NCI-H526 treated with DMSO at 0.1 percent for 48 hours (cell line): ENCODE measurements at regions not wholly inside any gene's neighbourhood (a gene's known extent, or its start where the extent isn't known, plus 50 kb on each side); places are given as distances from the start of the nearest gene placed in this dataset.
"Not testable (repeated sequence)": the region's sequence is repeated elsewhere in the genome, so short reads cannot be mapped to it uniquely, and the experiment has no call there.

Experiments
- DNase-seq: peaks from one replicate; lab custom pipeline; 2025; lab: John Stamatoyannopoulos, UW

DNA sequence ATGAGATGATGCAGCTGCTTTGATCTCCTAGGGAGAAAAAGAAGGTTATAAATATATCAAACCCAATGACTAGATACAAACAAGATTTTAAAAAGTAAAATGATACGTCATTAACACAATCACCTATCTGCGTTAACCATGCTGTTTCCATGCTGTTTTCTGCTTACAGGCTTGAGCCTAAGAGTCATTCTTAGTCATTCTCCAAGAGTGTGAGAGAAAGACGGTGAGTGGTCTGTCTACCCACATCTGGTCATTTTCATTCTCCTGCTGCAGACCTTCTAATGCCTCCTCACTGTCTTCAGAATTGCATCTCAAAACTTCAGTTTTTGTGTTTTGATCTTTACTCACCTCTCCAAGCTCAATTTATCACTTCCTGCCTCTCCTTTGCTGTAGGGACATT lies 98.0 kb upstream of the ELMO1 start:
- no peak for DNase-seq

DNA sequence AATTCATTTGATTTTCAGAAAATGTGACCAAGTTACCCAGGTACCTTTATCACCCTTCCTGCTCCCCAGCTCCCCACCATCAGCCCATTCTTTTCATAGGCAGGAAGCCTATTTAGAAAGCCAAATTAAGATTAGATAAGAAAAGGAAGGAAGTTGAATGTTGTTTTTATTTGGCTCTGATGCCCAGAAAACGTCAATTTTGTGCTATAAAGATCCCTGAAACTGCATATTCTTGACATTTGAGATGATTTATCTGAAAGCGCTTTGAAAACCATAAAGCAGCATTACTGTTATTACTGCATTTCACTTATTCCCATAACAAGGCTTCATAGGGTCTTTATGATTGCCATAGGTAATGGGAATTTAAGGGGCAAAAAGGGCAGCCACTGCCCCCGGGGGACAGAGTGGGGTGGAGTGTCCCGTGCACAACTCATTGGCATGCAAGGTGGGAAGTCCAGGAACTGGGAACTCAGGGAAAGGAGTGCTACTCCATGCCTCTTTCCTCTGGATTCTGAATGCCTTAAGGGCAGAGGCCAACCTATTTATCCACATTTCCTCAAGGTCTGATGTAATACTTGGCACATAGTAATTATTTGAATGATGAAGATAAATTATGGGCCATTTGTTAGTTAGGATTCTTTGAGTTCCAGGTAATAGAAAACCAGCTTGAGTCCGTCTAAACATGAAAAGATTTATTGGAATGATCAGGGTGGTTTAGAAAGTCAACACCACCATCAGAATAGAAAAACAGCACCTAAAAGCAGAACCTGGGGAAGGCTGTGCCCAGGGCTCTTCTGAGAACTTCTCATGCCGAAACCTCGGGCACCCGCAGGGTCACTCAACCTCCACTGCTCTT lies 100.6 kb upstream of the ELMO1 start:
- no peak for DNase-seq

DNA sequence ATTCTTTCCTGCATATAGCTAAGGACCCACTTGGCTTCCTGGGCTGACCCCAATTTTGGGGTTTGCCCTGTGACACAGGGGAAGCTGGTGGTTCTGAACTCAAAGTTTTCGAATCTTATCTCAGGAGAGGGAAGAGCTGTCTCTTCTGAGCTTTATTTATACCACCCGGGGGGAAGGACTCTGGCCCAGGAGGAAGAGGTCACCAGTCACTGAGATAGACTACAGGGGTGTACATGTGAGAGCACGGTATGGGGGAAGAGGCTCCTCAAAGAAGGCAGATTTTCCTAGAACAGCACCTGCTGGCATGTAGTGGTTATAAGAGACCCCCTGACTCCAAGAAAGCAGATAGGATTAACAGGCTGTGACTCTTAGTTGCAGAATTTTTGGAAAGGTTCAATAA lies 101.8 kb upstream of the ELMO1 start:
- DNase-seq = no peak

DNA sequence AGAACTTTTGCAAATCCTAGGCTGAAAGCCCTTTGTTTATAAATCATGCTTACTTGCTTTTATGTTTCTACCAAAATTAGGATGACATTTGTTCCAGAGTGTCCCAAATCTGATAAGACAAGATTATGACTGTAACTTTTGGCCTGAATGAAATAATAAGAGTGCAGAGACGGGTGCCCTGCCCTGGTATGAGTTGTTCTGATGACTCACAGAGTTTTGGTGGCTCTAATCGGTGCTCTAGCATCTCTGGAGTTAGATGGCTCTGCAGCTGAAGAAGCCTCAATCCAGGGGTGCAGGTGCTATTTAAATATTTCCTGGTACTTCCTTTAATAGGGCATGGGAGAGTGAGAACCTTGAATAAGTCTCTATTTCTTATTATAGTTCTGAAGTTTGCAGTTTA lies 102.2 kb upstream of the ELMO1 start:
- DNase-seq = no peak

DNA sequence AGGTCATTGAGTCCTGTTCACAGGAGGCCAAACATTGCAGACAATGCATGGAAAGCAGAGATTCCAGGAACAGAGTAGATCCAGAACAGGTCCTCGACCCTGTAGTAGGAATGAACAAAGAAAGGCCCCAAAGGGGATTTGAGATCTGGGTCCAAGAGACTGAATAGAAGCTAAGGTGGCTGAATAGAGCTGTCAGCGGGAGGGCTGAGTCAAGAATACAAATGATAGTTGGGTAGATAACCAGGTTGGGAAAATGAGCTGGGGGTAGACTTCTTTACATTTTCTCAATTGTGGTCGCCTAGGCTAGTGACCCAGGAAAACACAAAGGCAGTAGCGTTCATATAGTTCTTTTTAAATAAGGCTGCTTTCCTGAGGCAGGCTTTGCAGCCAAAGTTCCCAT lies 103.4 kb upstream of the ELMO1 start:
- no peak for DNase-seq

DNA sequence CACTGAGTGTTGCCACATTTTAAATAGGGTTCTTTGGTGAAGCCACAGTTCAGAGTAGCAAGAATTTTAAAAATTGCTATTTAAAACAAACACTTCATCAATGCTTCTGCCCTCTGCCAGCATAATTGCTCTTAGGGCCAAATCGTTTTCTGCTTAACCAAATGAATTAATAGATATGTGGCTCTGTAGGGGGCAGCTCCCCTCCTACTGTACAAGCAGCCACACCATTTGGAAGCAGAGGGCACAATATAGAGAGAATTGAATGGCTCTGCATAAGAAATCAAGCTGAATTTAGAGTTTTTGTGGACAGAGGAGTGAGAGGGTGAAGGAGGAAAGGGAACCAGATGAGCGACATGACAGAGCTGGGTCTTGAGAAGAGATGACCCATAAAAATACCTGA lies 103.8 kb upstream of the ELMO1 start:
- not testable (repeated sequence) for DNase-seq

DNA sequence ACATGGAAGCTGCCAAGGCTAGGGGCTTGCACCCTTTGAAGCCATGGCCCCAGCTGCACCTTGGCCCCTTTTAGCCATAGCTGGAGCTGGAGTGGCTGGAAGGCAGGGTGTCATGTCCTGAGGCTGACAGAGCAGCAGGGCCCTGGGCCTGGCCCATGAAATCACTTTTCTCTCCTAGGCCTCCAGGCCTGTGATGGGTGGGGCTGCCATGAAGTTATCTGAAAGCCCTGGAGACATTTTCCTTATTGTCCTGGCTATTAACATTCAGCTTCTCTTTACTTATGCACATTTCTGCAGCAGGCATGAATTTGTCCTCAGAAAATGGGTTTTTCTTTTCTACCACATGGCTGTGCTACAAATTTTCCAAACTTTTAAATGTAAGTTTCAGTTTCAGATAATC lies 106.9 kb upstream of the ELMO1 start:
- no peak for DNase-seq

DNA sequence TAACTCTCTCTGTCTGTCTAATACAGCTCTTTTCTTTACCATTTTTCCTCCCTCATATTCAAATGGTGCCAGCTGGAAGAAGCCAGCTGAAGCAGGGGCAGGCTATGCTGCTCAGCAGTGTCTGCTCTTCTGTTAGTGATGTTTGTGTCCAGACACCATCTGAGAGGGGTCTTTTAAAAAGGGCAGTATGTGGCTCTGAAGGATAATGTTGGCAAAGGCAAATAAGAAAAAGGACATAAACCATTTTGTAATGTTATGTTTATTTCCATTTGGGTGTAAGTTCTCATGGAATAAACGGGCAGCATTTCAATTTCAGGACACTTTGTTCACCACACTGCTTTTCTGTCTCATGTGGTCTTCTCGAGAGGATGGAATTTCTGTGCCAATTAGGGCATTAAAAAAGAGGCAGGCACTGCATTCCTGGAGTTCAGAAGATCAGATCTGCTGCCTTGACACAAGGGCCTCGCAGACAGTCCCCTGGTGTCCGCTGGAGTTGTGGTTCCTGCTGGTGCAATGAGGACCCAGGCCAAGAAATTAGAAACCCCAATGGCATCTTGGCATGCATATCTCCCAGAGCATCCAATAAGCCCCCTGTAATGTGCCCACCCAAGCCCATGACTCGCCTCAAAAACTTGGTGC lies 109.0 kb upstream of the ELMO1 start:
- no peak for DNase-seq

DNA sequence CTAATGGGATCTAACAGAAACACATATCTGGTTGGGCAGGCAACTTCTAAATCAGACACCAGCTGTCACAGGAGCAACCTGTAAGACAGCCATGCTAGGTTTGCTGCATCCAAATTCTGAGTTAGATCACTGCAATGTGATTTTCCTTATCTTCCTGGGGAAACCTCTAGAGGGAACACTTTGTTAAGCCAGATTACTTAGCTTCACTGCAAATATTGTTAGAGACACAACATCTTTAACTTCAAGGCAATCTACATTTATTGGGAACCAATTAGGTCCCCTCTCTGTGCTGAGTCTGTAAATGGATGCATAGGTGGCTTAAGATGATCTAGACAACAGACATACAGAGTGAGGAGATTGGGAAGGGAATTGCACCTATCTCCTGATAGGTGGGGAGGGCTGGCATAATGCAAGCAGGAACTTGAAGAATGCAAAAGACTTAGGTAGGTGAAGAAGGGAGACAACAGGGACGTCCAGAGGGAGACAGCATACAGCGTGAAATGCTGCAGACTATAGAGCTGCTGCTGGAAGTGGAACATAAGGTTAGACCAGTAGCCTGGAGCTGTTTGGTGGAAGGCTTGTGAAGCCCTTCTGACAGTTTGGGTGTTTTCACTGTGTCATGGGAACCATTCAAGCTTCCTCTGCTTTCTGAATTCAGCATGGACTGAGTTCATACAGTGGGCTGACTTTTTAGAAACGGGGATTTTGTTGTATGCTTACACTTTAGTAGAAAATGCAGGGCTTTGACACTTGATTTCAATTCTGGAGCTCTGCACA lies 109.8 kb upstream of the ELMO1 start:
- no peak for DNase-seq

DNA sequence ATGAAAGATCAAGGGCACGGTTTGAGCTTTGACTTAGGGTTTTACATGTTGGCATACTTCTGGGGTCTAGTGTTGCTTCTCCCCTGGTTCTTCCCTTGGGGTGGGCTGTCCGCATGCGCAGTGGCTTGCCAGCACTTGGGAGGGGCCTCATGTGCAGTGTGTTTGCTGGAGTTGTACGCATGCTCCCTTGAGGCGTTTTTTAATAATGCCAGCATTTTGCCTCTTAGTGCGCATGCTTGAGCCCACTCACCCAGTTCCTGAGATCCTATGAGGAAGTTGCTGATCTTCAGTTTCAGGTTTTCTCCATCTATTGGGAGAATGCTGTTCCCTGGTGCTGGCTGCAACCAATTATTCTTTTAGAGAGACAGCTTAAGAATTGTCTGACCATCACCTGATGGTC lies 113.4 kb upstream of the GPR141 start:
- no peak for DNase-seq

DNA sequence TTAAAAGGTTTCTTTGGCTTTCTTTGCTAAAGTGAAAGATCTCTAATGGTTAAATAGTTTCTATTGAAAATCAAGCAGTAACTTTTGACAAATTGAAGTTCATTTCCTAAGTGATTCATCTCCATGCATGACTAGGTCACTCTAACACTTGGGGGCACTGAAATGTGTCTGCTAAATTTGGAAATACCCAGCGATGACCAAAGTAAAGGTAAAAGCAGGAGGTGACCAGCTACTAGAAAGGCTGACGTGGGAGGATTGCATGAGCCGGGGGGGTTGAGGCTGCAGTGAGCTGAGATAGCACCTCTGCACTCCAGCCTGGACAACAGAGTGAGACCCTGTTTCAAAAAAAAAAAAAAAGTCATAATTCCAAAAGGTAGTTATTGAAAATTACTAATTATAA lies 111.8 kb upstream of the GPR141 start:
- DNase-seq = no peak

DNA sequence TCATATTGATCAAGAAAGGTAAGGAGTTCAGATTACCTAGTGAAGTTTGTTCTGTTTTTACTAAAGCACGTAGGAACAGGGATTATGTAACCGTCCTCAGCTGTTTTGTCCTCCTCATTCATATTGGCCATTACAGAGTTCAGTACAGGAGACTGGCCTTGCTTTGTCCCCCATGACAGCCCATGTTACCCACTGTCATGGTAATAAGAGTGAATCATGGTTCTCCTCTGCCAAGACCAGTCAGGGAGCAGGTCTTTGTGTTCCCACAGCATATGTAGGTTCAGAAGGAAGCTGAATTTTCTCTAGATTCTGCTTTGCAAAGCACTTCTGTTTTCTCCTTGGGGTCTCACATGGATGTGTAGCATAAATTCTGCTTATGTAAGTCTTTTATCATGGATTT lies 106.2 kb upstream of the GPR141 start:
- DNase-seq = no peak

DNA sequence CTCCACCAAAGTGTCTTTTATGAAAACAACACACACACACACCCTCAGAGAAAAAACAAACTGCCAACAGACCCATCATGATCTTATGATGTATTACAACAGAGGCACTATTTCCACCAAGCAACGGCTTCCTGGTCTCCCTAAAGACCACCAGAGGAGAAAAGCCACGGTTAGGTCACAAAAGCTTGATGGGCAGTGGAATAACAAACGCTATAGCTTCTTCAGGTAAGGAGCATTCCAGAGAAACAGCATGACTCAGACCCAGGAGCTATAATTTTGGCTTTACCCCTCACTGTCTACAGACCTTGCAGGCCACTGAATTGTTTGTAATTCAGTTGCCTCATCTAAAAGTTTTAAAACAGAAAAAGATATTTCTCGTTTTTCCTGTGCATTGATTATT lies 105.7 kb upstream of the GPR141 start:
- no peak for DNase-seq

DNA sequence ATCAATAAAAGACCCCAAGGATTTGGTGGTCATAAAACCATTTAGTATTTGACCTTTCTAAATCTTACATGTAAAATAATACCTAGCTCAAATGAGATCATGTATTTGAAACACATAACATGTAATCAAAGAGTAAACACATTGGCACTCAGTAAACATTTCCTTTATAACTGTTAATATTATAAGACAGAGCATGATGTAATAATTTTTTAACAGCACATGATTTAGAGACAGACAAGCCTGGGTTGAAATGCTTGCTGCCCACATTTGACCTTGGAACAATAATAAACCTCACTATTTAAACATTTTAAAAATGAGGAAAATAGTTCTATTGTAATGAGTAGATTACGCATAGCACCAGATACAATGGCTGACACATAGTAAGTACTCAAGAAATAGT lies 105.2 kb upstream of the GPR141 start:
- DNase-seq = no peak

DNA sequence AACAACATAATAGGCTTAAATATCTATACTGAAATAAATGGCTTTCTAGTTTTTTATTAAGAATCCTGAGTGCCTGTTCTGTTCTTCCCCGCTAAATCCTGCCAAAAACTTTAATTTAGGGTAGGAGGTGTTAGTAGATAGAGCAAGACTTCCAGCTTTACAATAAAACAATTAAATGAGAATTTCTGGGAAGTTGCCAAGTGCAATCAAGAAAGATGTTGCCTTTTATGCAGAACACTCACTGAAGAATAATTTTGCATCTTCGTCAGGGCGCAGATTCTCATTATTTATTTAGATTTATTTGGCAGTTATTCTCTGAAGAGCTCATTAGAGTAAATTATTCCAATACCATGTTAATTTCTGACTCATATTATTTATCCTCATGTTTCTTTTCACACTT lies 103.2 kb upstream of the GPR141 start:
- DNase-seq = no peak

DNA sequence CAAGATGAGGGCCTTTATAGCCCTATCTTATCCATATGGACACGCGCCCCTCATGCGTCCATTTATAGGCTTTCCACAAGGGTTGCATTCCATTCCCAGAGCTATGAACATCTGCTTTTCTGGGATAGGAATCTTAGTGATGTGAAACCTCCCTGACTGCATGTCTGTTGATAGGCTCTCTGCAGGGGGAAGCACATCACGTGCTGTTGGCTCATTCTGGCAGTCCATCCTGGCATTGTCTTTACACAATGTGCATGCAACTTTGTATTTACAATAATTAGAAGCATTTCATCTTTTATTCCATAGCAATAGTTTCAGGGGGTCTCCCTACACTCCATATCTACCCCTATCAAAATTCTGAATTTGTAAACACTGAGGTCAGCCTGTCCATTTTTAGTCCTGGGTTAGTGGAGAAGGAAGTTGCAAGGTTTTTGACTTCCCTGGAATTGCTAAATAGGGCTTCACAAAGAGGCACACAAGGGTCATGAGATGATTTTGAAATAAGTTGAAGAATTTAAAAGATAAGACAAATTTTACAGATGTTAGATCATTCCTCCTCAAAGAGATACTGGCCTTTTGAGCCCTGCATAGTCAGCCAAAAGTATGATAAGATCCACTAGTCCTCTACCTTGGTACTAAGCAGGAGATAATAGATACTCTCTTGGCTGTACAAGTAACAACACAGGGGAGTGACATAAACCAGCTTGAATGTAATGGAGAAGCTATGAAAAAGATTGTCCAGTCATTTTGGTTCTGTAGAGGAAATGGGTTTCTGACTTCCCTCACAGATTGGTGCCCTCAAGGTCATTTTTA lies 98.7 kb upstream of the GPR141 start:
- not testable (repeated sequence) for DNase-seq

DNA sequence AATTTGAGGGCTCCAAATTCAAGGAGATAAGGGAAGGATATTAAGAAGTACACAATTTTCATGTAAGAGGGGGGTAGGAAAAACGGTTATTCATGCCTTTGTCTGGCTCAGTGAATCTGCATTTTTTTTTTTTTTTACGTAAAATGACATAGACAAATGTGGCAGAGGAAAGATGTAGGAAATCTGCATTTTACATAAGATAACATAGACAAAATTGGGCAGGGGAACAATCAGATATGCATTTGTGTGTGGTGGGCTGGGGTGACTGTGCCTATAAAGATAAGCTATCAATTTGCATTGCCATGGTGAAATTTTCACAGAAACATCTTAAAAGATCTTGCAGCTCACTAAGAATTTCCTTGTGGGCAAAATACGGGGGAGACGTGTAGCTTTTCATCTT lies 92.7 kb upstream of the GPR141 start:
- DNase-seq = no peak

DNA sequence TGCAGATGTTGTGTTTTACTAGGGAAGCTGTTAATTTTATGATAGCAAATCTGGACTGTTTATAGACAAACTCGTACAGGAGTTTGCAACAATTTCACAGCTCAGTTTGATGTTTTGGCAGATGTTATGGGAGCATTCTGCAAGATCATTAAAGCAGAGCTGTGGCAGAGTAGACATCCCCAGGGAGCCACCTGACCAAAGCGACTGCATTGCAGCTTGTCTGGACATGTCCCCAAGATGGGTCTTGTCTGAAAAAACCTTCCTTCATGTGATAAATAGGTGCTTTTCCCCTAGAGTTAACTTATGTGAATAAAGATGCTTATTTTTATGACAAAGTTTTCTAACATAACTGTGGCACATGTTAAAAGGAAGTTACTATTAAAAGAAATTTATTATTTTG lies 91.2 kb upstream of the GPR141 start:
- no peak for DNase-seq

DNA sequence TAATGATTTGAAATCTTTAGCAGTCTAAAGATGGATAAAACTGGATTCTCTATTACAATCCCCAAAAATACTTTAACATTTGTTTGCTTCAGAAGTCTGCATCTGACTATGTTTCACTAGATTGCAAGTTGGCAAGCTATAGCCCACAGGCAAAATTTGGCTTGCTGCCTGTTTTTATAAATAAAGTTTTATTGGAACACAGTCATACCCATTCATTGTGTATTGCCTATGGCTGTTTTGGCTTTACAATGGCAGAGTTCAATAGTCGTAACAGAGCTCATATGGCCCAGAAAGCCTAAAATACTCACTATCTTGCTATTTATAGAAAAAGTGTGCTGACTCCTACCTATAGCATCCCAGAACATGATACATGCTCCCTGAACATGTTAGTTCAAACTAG lies 89.0 kb upstream of the GPR141 start:
- DNase-seq = no peak

DNA sequence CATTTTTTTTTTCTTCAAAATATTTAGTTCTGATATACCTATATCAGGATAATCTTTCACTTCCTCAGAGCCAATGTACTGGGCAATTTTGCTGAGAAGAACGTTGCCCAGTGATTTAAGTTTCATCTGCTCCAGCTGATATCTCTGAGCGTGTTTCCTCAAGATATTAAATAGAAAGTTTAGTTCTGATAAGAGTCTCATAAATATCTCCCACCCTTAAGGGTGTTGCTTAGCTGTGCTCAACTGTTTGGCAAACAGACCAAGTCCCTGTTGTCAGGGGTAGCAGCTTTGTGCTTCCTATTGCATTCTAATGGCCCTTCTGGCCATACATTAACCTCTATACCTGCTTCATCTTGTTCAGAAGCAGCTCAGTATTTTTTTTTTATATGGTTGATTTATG lies 84.7 kb upstream of the GPR141 start:
- DNase-seq = no peak

DNA sequence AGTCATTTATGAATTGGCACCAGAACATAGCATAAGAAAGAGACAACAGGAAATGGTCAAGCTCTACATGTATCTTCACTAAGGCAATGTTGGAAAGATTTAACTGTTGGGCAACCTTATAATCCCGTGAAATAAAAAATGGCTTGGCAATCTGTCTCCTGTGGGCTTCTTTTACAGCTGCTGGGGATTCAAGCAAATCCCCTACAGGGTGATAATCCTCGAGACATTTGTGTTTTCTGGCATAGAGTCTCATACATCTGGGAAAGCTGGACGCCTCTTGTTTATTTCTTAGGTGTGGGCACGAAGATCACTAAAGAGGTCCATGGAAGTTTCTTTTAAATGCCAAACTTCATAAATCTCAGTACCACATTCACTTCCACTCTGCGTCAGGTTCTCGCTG lies 82.2 kb upstream of the GPR141 start:
- DNase-seq = no peak

DNA sequence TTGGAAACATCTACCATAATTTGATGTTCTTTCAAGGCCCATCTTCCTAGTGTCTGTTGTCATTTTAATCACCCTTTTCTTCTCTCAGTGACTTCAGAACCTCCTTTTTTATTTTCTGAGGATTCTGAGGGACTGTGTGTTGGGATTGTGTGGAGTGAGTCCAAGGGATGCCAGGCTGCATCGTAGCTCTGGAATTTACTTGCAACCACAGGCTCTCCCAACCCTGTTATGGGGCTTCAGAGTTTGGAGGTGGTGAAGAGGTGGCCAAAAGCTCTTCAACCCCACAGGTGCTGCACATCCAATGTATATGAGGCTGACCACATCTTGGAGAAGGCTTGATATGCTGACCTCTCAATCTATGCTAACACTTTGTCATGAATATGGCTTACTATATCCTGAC lies 79.5 kb upstream of the GPR141 start:
- DNase-seq = no peak
